ENCODE measurements at regions not wholly inside any gene's neighbourhood (a gene's known extent, or its start where the extent isn't known, plus 50 kb on each side); places are given as distances from the start of the nearest gene placed in this dataset.

- no peak for DNase-seq
These were observed 182.2 kb downstream of the USP12 start for GRCh38 chr13:26989261-26989956.

- DNase-seq = no peak
These were observed 183.4 kb downstream of the USP12 start for GRCh38 chr13:26988059-26988769.

- no peak for DNase-seq
These were observed 184.1 kb downstream of the USP12 start for GRCh38 chr13:26987486-26988013.

GRCh38 chr13:26985285-26985878 is 186.2 kb downstream of the USP12 start:
- peak; percentile 29 to 50 for DNase-seq

GRCh38 chr13:26984337-26984736 is 187.3 kb downstream of the USP12 start:
- DNase-seq = no peak

GRCh38 chr13:26983543-26984320 is 187.9 kb downstream of the USP12 start:
- no peak for DNase-seq

- no peak for DNase-seq
These were observed 191.2 kb downstream of the USP12 start for GRCh38 chr13:26980099-26981031.

- DNase-seq = no peak
These were observed 192.3 kb downstream of the USP12 start for GRCh38 chr13:26979334-26979733.

GRCh38 chr13:26978081-26978860 is 193.3 kb downstream of the USP12 start:
- no peak for DNase-seq

GRCh38 chr13:26977541-26977940 is 194.1 kb downstream of the USP12 start:
- no peak for DNase-seq

GRCh38 chr13:26976313-26976712 is 195.3 kb downstream of the USP12 start:
- DNase-seq = no peak

GRCh38 chr13:26973946-26974345 is 197.7 kb downstream of the USP12 start:
- no peak for DNase-seq

- no peak for DNase-seq
These were observed 198.3 kb downstream of the USP12 start for GRCh38 chr13:26973295-26973694.

GRCh38 chr13:26971990-26972887 is 199.4 kb downstream of the USP12 start:
- DNase-seq = peak; percentile 17 to 35

GRCh38 chr13:26968431-26969341 is 202.9 kb downstream of the USP12 start:
- DNase-seq = no peak

GRCh38 chr13:26967119-26968038 is 204.2 kb downstream of the USP12 start:
- DNase-seq = no peak

- DNase-seq = no peak
These were observed 204.9 kb downstream of the USP12 start for GRCh38 chr13:26966701-26967080.
